ENCODE measurements at regions not wholly inside any gene's neighbourhood (a gene's known extent, or its start where the extent isn't known, plus 50 kb on each side); places are given as distances from the start of the nearest gene placed in this dataset.

DNA sequence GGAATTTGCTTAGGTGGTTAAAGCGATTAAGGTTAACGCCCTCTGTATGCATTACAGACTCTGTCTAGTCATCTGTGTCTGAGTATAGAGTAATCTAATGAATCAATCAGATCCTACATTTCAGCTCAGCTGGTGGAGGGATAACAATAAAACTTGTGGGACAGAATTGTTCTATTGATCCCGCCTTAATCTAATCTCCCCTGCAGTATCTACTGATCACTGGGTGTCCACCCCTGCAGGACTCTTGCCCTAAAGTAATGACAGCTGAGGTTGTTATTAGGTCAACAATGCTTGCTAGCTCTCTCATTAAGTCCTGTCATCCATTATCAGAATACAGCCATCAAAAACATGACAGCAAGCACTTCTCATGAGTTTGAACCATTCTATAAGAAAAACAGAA lies 462.6 kb upstream of the TMEFF2 start:
- TF ChIP-seq CTCF (IDR thresholded peaks at IDR 0.05) (no peak), ZFX (IDR thresholded peaks at IDR 0.05; ENCODE audit: borderline replicate concordance) (no peak)

Measured in 22Rv1 (cell line).